ENCODE measurements at regions not wholly inside any gene's neighbourhood (a gene's known extent, or its start where the extent isn't known, plus 50 kb on each side); places are given as distances from the start of the nearest gene placed in this dataset.

DNA sequence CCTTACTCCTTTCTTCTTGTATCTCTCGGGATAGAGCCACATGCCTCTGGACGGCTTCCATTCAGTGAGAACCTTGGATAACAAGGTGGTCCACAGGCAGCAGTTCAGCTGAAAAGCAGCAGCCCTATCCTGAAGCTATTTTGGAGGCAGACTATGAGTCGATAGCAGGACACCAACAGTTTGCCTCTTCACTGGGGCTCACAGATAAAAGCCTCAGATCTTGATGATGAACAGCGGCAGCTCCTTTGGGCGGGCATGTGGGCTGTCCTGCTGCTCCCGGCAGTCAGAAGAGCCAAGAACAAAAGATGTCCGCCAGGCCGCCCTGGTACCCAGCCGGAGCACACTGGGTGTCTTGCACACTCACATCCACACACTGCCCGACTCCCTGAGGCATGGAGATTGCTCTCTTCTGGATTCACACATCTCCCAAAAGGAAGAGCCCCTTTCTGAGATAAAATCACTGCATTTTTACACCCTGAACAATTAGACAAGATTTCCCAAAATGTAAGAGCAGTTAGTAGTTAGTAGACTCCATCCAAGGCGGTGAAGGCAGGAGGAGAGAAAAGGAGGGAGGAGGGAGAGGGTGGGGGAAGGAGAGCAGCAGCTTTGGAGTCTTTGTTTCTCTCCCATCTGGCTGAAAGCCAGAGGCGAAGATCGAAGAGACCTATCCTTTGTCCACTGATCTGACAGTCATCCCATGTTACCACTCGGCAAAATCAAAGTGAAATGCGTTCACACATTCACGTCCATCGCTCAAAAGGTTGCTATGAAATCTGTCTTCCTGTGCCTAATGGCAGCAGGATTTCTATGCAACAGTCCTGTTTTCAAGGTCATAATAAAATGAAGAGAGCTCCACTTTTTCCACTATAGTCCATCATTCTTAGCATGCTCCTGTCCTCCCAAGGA is 90.1 kb upstream of the KLF7 start:
- TF ChIP-seq ARNT (IDR thresholded peaks at IDR 0.05) = no peak
- TF ChIP-seq FOXM1 (IDR thresholded peaks at IDR 0.05; ENCODE audit: borderline replicate concordance) = no peak
- TF ChIP-seq FOXA1 (IDR thresholded peaks at IDR 0.05) = no peak
